Omental fat pad (tissue), 3 donors: ENCODE measurements at regions not wholly inside any gene's neighbourhood (a gene's known extent, or its start where the extent isn't known, plus 50 kb on each side); places are given as distances from the start of the nearest gene placed in this dataset.
"Not testable (repeated sequence)": the region's sequence is repeated elsewhere in the genome, so short reads cannot be mapped to it uniquely, and the experiment has no call there.

Source experiments
- ATAC-seq: fragments of 150-250 bp; one replicate; pipeline ENCODE4 v1.9.1; 2016; ENCODE audit warnings: mild to moderate bottlenecking, moderate library complexity; ENCODE audit not compliant: low FRiP score
- DNase-seq: peaks from one replicate; pipeline ENCODE4 v3.0.0-alpha.2; 2019; ENCODE audit warnings: low spot score
- TF ChIP-seq, protein P1 (sequence below), 3 donors: fragments of 450-650 bp; IDR thresholded peaks; one replicate each; pipeline ENCODE4 v1.5.1; 2016 to 2017; ENCODE audit warnings: antibody characterized with exemption in 3 of 3, mild to moderate bottlenecking in 3 of 3, moderate library complexity in 2 of 3

DNA sequence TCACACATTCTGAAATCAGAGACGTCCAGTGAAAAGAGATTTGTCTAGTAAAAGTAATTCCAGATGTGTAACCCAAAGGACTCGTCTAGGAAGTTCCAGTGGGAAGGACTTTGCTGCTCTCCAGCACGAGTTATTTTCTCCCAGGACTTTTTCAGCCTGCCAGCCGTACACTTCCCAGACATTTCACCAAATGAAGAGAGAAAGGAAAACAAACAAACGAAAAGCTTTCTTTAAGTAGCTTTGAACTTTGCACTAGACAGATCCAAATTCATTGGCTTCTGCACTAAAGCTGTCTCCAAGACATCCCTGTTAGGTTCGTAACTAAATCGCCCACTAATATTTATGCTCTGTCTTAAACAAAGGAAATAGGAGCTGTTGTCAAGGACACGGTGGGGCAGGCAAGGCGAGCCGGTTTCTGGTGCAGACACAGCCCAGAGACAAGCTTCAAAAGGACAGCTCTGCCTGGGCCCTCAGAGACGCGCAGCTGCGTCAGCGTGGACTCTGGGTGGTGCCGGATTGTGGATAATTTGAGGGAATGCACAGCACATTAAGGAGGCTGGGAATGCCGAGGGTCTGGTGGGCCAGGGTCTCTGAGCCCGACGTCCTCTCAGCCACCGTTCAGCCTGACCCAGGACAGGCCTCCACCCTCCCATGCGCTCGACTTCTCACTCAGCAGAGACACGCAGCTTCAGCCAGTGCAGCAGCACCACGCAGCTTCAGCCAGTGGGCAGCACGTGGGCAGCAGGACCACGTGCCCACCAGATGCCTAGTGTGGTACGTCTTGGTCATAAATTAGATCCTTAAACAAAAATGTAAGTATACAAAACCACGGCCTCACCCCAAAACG lies 64.1 kb upstream of the INSIG1 start:
- DNase-seq (no peak), ATAC-seq (no peak)
- TF ChIP-seq, protein P1, sequence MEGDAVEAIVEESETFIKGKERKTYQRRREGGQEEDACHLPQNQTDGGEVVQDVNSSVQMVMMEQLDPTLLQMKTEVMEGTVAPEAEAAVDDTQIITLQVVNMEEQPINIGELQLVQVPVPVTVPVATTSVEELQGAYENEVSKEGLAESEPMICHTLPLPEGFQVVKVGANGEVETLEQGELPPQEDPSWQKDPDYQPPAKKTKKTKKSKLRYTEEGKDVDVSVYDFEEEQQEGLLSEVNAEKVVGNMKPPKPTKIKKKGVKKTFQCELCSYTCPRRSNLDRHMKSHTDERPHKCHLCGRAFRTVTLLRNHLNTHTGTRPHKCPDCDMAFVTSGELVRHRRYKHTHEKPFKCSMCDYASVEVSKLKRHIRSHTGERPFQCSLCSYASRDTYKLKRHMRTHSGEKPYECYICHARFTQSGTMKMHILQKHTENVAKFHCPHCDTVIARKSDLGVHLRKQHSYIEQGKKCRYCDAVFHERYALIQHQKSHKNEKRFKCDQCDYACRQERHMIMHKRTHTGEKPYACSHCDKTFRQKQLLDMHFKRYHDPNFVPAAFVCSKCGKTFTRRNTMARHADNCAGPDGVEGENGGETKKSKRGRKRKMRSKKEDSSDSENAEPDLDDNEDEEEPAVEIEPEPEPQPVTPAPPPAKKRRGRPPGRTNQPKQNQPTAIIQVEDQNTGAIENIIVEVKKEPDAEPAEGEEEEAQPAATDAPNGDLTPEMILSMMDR (IDR thresholded peaks at IDR 0.05) = no peak

DNA sequence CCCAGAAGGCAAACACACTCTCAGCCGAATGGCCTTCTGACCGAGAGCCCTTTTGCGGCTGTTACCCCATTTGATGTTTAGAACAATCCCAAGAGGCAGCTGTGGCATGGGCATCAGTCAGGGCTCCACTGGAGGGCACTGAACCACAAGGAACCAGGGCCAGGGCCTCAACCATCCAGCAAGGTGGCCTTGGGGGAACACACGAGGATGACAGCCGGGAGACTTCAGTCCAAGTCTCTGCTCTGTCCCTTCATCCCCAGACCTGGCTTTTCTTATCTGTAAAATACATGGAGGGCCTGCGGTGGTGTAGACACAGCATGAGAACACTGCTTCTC lies 63.6 kb upstream of the INSIG1 start:
- TF ChIP-seq, protein P1 (IDR thresholded peaks at IDR 0.05) = no peak
- DNase-seq = no peak
- no peak for ATAC-seq

DNA sequence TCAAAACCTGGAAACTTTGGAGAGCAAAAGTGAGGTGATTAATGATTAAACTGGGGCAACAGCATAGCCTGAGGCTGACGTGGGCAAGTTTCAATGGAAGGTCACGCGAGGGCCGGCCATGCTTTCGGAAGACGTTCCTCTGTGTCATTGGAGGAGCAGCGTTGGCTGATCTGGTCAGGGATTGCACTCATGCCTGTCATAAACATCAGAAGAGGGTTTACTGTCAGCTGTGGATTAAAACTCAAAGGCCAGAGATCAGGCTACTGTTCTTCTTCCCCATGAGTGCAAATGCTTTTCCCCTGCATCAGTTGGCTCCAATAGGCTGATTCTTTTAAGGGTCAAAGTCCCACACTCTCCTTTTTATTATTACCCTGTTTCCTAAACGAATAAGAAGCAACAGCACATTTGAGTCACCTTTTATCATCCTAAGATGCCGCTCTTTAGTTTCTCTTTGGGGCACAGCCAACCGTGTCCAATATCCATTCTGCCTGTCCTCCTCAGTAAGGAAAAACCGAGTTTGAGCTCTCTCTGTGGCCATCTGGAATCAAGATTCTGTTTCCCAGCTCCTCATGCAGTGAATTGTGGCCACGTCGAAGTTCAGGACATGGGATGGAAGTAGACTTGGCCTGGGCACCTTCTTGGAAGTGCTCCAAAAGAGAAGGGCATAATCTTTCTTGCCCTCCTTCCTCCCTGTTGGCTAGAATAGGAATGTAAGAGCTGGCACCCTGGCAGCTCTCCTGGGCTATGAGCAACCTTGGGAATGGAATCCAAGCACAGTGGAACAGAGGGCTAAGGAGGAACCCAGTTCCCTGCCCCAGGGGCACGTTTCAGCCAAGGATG lies 62.5 kb upstream of the INSIG1 start:
- ATAC-seq (no peak), DNase-seq (no peak)
- TF ChIP-seq, protein P1 (IDR thresholded peaks at IDR 0.05) = no peak

DNA sequence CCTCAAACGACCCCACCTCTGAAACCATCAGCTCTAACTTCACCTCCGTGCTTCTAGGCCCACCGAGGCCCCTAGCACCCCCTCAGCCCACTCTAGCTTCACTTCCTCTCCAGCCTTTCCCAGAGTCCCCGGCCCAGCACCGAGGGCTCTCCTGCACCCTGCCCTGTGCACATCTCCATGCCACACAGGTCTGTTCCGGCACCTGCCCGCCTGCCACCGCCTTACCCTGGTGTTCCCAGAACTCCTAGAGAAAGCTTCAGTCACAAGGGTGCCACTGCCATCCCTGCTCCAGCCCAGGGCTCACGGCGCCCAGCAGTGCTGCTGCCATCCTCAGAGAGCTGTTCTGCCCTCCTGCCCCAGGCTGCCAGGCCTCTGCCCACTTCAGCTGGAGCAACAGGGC lies 61.3 kb upstream of the INSIG1 start:
- TF ChIP-seq, protein P1 (IDR thresholded peaks at IDR 0.05) = no peak
- DNase-seq (no peak), ATAC-seq (no peak)

DNA sequence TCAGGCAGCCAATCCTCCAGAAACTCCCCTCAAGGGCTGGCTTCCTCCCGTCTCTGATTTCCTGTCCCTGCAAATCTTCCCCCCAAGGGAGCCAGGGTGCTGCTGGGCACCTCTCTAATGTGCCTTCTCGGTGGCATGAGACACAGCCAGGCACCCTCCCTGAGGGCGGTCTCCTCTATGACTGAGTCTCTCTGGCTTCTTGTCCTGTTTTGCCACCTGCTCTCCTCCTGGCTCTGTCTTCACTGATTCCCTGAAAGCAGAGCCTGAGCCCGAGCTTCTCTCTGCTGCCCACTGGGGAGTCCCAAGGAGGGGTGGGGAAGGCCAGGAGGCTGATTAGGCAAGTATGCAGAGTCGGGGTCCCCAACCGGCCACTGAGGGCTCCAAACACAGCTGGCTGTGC lies 60.4 kb upstream of the INSIG1 start:
- TF ChIP-seq, protein P1 (IDR thresholded peaks at IDR 0.05) = no peak
- no peak for DNase-seq
- no peak for ATAC-seq

DNA sequence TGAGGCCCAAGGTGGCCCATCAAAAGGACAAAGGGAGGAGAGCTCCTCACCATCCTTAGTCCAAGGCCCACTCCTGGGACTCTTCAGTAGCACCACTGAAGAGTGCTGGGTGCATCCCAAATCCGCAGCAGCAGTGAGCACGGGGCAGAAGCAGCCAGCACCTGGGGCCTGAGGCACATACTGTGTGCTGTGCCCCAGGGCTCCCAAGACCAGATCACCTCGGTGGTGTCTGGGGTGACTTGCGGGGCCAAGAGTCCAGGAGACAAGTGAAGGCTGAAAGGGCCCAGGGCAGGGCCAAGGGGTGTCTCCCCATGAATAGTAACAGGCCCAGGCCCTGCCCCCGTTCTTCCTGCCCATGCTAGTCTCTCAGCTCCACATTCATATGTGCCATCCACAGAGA lies 59.9 kb upstream of the INSIG1 start:
- TF ChIP-seq, protein P1 (IDR thresholded peaks at IDR 0.05) = no peak
- no peak for ATAC-seq
- DNase-seq = no peak

DNA sequence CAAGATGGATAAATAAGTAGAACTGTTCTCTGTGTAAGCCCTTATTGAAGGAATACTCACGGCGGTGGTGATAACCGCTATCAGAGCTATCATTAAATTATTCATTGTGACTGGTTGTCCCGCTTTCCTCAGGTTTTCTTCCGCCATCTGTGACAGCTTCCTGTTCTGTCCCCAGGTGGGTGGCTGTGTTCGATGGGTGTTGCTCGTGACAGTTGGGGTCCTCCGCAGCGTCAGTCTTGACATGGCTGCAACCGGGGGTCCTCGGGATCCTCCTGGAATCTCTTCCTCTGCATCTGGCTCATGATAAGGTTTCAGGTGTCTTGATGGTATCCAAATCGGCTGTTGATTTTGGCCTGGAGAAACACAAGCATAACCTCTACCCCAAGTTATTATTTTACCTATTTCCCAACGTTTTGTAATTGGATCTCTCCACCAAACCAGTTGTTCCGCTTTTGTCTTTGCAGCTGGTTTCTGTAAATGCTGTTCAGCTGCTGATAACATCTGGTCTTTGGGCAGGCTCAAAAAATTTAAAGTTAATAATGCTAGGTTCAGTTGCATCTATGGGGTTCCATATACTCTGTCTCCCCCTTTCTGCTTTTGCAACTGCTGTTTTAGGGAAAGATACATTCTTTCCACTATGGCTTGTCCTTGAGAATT lies 58.1 kb upstream of the INSIG1 start:
- DNase-seq, ATAC-seq: not testable (repeated sequence)
